ENCODE measurements at regions not wholly inside any gene's neighbourhood (a gene's known extent, or its start where the extent isn't known, plus 50 kb on each side); places are given as distances from the start of the nearest gene placed in this dataset.

- no peak for TF ChIP-seq CTCF (IDR thresholded peaks at IDR 0.05)
- TF ChIP-seq POLR2A (IDR thresholded peaks at IDR 0.05), result no peak
Observed at GRCh38 chr16:79991969-79992368, 391.4 kb upstream of the MAF start.

Measured in right lobe of liver (tissue), 4 donors.